22Rv1 (cell line): ENCODE measurements at regions not wholly inside any gene's neighbourhood (a gene's known extent, or its start where the extent isn't known, plus 50 kb on each side); places are given as distances from the start of the nearest gene placed in this dataset.

Experiments
- H3K27ac ChIP-seq: fragments of 450-650 bp; 2 replicates; pipeline ENCODE4 v1.5.1; 2017
- ZFX ChIP-seq: fragments of 450-650 bp; IDR thresholded peaks from 2 replicates; pipeline ENCODE4 v1.6.1; 2017; ENCODE audit warnings: antibody characterized with exemption, borderline replicate concordance
- TF ChIP-seq, protein P1 (sequence below): fragments of 450-650 bp; IDR thresholded peaks from 2 replicates; pipeline ENCODE4 v1.5.1; 2017; ENCODE audit warnings: mild to moderate bottlenecking

DNA sequence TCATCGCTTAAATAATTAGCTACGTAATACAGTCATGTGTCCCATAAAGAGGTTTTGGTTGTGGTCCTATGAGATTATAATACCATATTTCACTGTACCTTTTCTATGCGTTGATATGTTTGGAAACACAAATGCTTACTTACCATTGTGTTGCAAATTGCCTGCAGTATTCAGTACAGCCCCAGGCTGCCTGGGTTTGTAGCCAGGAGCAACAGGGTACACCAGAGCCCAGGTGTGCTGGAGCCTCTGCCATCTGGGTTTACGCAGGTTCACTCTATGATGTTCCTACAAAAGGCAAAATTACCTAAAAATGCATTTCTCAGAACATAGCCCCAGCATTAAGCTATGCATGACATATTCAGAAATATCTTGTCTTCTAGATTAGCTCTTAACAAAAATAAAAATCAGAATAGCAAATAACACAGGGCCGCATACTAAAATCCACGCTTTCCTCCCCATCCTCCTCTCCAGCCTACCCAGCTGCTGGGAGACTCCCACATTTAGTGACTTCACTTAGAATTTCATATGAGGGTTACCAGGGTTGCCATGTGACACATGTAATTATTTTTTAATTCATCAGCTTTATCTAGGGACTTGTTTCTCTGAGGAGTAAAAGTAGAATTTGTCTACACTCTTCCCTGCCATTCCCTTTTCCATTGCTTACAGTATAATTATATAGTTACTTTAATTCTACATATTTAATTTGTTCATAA, 559.0 kb upstream of the ADARB2 start:
- H3K27ac ChIP-seq, result no peak overlapping the region
- no peak for TF ChIP-seq ZFX
- TF ChIP-seq, protein P1, sequence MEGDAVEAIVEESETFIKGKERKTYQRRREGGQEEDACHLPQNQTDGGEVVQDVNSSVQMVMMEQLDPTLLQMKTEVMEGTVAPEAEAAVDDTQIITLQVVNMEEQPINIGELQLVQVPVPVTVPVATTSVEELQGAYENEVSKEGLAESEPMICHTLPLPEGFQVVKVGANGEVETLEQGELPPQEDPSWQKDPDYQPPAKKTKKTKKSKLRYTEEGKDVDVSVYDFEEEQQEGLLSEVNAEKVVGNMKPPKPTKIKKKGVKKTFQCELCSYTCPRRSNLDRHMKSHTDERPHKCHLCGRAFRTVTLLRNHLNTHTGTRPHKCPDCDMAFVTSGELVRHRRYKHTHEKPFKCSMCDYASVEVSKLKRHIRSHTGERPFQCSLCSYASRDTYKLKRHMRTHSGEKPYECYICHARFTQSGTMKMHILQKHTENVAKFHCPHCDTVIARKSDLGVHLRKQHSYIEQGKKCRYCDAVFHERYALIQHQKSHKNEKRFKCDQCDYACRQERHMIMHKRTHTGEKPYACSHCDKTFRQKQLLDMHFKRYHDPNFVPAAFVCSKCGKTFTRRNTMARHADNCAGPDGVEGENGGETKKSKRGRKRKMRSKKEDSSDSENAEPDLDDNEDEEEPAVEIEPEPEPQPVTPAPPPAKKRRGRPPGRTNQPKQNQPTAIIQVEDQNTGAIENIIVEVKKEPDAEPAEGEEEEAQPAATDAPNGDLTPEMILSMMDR, result no peak

DNA sequence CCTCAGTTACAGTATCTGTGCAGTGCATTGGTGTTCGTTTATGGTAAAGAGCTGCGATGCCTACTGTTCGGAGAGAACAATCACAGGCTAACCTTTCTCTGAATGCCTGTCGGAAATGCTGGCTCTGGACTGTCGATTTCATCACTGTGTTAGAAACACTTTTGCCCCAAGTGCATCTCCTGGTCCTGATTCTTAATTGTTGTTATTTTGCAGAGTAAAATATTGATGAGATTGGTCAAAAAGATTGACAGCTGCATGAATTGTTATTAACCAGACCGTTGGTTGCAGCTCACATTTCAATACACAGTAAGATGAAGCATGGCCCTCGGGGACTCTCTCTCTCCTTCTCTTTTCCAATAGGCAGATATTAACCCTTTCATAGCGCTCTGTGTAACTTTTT, 557.4 kb upstream of the ADARB2 start:
- no peak for TF ChIP-seq ZFX
- TF ChIP-seq, protein P1, result no peak
- H3K27ac ChIP-seq, result no peak overlapping the region

DNA sequence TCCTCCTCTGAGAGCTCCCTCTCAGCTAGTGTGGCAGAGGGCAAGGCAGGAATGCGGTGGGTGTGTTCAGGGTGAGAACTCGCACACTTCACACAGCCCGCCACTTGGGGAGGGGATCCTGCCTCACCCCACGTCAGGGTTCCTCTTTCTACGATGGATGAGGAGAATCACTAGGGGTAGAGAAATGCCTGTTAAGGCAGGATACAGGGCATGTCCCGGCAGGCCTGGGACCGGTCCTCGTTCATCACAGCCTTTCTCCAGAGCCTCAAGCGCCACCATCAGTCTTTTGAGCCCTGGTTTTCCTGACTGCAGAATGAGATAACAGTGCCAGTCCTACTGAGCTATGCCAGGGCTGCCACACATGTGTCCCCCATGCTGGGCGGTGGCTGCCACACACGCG, 546.7 kb upstream of the ADARB2 start:
- H3K27ac ChIP-seq, result no peak overlapping the region
- TF ChIP-seq ZFX, result no peak
- TF ChIP-seq, protein P1, result no peak

DNA sequence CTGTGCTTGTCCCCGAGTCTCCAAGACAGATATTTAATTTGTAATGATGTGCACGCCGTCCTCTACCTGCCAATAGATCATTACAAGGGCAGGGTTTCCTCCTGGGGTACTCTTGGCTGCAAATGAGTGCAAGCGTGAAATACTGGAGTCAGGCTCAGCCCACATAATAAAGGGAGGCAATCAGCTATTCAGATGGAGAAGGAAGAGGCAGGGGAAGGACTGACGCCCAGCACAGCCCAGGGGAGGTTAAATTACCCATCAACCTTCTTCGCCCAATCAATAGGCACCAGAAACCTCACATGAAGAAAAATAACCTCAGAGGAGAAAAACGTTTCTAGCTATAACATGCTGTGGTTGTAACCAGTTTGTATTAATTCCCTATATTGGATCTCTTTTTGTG, 544.9 kb upstream of the ADARB2 start:
- no peak for TF ChIP-seq ZFX
- TF ChIP-seq, protein P1, result no peak
- no peak overlapping the region for H3K27ac ChIP-seq

DNA sequence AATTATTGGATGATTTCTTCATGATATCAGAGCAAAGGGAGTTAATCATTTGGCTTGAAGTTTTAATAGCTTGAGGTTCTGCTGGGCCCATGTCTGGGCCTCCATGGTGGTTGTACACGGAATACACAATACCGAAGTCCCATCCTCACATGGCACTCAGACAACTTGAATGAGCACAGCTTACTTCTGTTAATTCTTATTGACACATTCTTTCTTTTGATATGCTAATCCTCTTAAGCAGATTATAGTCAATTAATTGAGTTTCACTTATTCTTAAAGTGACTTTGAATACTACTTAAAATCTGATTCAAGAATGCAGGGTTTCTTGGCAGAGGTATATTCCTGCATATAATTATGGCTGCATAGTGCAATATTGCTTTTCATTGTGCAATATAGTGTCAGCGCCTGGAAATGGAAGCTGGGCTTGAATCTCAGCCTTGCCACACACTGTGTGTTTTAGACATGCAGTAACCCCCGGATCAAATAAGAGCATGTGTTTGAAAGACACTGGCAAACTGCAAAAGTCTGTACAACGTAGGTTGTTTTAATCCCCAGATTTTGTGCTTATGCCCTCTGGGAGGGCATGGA, 543.5 kb upstream of the ADARB2 start:
- TF ChIP-seq, protein P1, result no peak
- TF ChIP-seq ZFX, result no peak

DNA sequence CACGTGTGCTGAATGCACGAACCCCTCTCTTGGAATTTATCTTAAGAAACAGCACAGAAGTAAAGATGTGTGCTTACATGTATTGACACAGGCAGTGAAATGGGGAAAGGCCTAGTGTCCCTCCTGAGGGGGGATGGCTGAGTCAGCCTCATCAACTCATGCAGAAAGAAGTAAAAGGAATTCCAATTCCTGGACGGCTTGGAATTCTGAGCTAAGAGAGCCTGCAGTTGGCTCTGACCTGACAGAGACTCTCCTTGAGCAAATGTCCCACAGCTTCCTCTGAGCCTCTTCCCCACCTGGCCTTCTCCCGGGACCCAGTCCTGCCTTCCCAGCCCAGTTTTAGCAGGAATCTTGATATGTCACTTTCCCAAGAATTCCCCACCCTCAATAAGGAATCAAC, 542.4 kb upstream of the ADARB2 start:
- TF ChIP-seq ZFX, result no peak
- TF ChIP-seq, protein P1, result no peak
- H3K27ac ChIP-seq, result no peak overlapping the region

More for the DNA sequence above, 543.5 kb upstream of the ADARB2 start:
- no peak overlapping the region for H3K27ac ChIP-seq

DNA sequence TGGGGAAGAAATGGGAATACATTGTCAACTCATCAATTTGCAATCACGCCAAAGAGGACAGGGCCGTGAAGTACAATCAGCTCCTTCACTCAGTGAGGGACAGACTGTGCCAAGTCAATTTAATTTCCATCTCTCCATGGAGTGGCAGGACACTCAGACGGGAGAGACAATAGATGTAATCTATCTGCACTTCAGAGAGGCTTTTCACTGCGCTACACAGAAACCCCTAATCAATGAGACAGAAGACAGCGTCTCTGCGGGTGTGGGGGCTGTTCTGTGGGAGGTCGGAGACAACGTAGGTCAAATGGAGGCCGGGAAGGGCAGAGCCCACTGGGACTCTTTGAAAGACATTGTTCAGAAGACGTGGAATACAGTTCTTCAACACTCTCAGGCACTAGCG, 541.0 kb upstream of the ADARB2 start:
- H3K27ac ChIP-seq, result no peak overlapping the region
- TF ChIP-seq, protein P1, result no peak
- TF ChIP-seq ZFX, result no peak
